RWPE2 (cell line): ENCODE measurements at regions not wholly inside any gene's neighbourhood (a gene's known extent, or its start where the extent isn't known, plus 50 kb on each side); places are given as distances from the start of the nearest gene placed in this dataset.
"Not testable (repeated sequence)": the region's sequence is repeated elsewhere in the genome, so short reads cannot be mapped to it uniquely, and the experiment has no call there.

Source experiments
- ATAC-seq: fragments of 200-7000 bp; cut with Tn5 transposase; 3 replicates; pipeline ENCODE4 v1.9.1; 2021; ENCODE audit warnings: low read depth
- DNase-seq: peaks from one replicate; pipeline ENCODE4 v3.0.0-alpha.2; 2020; ENCODE audit warnings: low spot score
- H3K27ac ChIP-seq: fragments of 450-650 bp; 2 replicates; pipeline ENCODE4 v1.5.1; 2017; ENCODE audit warnings: mild to moderate bottlenecking; ENCODE audit not compliant: poor library complexity, severe bottlenecking
- H3K27me3 ChIP-seq: fragments of 250-450 bp; sonication (Bioruptor Pico); 2 replicates; pipeline ENCODE4 v1.5.1; 2021; ENCODE audit warnings: mild to moderate bottlenecking, moderate library complexity; ENCODE audit not compliant: insufficient read depth, poor library complexity, severe bottlenecking
- H3K36me3 ChIP-seq: fragments of 250-450 bp; sonication (Bioruptor Pico); 2 replicates; pipeline ENCODE4 v1.5.1; 2020; ENCODE audit warnings: low read depth, mild to moderate bottlenecking, moderate library complexity
- H3K4me1 ChIP-seq: fragments of 250-450 bp; sonication (Bioruptor Pico); 2 replicates; pipeline ENCODE4 v1.5.1; 2021; ENCODE audit warnings: mild to moderate bottlenecking, moderate library complexity; ENCODE audit not compliant: insufficient read depth, poor library complexity, severe bottlenecking
- H3K4me3 ChIP-seq: fragments of 250-450 bp; sonication (Bioruptor Pico); 2 replicates; pipeline ENCODE4 v1.5.1; 2021; ENCODE audit warnings: mild to moderate bottlenecking, moderate library complexity; ENCODE audit not compliant: severe bottlenecking
- H3K9me3 ChIP-seq: fragments of 250-450 bp; sonication (Bioruptor Pico); 2 replicates; pipeline ENCODE4 v1.5.1; 2021; ENCODE audit warnings: mild to moderate bottlenecking, moderate library complexity; ENCODE audit not compliant: severe bottlenecking

GRCh38 chr1:206335875-206336846, 132.8 kb downstream of the SRGAP2 start:
- not testable (repeated sequence) for H3K27me3 ChIP-seq, H3K4me1 ChIP-seq, H3K27ac ChIP-seq, H3K9me3 ChIP-seq, ATAC-seq, DNase-seq, H3K4me3 ChIP-seq, H3K36me3 ChIP-seq

DNA sequence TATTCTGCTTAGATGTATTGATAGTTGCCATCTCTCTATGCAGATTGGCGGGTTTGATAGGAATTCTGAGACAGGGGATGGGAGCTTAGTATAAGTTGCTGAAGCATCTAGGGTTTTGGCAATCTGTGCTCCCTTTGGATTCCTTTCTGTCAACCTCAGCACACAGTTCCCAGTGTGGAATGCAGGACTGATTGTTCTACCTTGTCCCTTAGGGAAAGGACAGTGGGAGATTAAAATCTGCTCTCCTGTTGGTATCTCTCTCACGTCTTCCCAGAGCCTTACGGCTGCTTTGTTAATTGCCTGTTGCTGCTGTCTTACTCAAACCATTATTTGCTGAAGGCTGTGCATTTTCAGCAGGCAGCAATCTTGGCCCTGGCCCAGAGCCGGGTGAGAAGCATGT, 133.3 kb upstream of the IKBKE start:
- DNase-seq, H3K9me3 ChIP-seq, H3K4me3 ChIP-seq, H3K27ac ChIP-seq, H3K36me3 ChIP-seq, H3K27me3 ChIP-seq, H3K4me1 ChIP-seq: not testable (repeated sequence)
- ATAC-seq, result peak; percentile 19; the same call in 2 of the 3 replicates

- not testable (repeated sequence) for H3K27ac ChIP-seq, H3K27me3 ChIP-seq, ATAC-seq, H3K4me3 ChIP-seq, H3K4me1 ChIP-seq, H3K9me3 ChIP-seq, DNase-seq, H3K36me3 ChIP-seq
Measured at GRCh38 chr1:206350493-206351275, 119.6 kb upstream of the IKBKE start.

DNA sequence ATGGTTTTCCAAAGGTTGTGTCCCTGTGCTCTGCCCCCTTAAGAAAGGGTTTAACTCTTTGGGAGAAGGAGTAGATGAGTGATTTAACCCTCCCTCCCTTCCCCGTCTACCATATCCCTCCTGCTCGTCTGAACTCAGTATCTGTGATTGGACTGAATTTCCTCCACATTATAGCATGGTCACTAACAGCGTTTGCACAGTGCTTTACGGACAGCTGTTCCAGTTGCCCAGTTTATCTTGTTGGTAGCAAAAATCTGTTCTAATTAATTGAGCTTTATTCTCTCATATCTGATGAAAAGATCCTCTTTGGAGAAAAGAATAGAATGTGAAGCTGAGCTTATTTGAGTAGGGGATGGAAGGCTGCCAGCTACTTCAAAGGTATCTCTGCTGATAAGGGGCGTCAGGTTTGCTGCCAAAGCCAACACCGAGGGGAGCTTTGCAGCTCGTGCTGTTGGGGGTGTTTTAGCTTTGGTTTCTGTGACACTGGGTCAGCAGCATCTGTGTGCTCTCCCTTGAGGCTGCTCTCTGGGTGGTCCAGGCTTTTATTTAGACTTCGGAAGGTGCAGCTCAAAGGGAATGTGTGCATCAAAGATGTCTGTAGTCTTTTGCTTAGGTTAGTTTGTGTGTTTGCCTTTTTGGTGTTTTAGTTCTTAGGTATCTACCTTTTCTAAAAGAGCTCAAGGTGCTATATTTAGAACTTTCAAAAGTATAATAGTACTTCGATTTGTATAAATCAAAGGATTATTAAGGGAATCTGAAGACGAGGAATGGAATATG, 118.8 kb upstream of the IKBKE start:
- not testable (repeated sequence) for H3K9me3 ChIP-seq, H3K27me3 ChIP-seq, DNase-seq, H3K36me3 ChIP-seq, H3K4me1 ChIP-seq, H3K27ac ChIP-seq, H3K4me3 ChIP-seq, ATAC-seq

DNA sequence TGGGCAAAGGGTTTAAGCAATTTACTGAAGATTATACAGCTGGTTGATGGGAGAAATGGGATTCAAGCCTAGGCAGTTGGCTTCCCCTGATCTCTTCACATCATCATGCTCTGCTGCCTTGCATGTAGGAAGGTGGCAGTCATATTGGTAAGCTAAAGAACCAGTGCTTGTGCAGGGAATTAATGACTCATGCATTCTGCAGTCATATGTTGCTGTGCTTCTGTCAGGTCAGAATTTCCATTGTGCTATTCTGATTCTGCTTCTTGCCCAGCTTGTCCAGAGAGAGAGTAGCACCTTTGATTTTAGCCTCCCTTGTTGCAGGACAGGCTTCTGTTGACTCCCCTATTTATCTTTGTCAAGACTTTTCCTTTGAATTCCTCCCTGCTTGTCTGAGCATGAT, 114.0 kb upstream of the IKBKE start:
- not testable (repeated sequence) for DNase-seq, H3K4me3 ChIP-seq, H3K27ac ChIP-seq, H3K36me3 ChIP-seq, H3K4me1 ChIP-seq, H3K27me3 ChIP-seq, H3K9me3 ChIP-seq
- peak; percentile 75 for ATAC-seq

DNA sequence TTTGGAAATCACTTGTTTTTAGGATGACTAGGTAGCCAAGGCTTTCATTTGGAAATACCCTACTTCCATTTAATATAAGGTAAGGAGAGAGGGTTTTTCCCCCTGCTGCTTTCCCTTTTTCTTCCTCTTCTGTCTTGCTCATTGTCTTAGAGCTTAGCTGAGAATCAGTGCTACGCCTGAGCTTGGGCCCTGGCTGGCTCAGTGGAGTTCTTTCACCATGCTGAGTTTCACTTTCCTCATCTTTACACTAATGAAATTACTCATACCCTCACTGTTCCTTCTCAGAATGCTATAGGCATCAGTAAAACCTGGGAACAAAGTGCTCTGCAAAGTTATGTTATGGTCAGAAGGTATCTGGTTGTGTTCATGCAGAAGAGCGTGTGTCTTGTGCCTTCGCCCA, 112.3 kb upstream of the IKBKE start:
- H3K27ac ChIP-seq, result peak overlapping the region; percentile 23
- H3K36me3 ChIP-seq, H3K9me3 ChIP-seq, DNase-seq, H3K4me3 ChIP-seq, H3K4me1 ChIP-seq, H3K27me3 ChIP-seq: not testable (repeated sequence)
- peak; percentile 34 for ATAC-seq

- not testable (repeated sequence) for H3K36me3 ChIP-seq, H3K27me3 ChIP-seq, H3K4me1 ChIP-seq, H3K9me3 ChIP-seq, H3K4me3 ChIP-seq, DNase-seq
- peak overlapping the region; percentile 51 for H3K27ac ChIP-seq
- ATAC-seq, result peak; percentile 37
Measured at GRCh38 chr1:206358771-206359170, 111.5 kb upstream of the IKBKE start.

- H3K27me3 ChIP-seq, H3K4me3 ChIP-seq, H3K9me3 ChIP-seq, H3K4me1 ChIP-seq, DNase-seq, H3K36me3 ChIP-seq, ATAC-seq: not testable (repeated sequence)
- H3K27ac ChIP-seq, result peak overlapping the region; percentile 51
Measured at GRCh38 chr1:206359377-206359776, 110.9 kb upstream of the IKBKE start.

DNA sequence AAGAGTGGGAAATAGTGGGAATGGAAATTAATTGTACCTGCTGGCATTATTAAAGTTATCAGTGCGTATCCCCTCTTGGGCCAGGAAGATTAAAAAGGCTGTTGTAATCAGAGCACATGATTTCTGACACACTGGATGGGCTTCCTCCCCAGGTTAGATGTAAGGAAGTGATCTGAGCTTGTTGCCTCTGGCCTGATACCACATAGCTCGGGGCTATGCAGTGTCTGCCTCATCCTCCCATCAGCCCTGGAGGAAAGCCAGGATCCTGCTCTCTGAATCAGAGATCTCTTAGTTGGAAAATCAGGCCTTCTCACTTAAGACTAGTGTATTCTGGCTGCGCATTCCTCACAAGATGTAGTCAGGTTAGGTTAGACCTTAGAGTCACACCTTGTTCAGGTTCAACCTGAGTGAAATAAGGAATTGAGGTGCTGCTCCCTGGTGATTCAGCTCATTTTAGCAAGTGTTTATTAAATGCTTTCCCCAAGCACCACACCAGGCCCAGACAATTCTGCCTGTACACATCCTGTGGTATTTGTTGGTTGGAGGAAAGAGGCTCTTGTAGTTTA, 108.2 kb upstream of the IKBKE start:
- H3K4me3 ChIP-seq, H3K9me3 ChIP-seq, H3K27ac ChIP-seq, H3K27me3 ChIP-seq, DNase-seq, H3K4me1 ChIP-seq, H3K36me3 ChIP-seq: not testable (repeated sequence)
- peak; percentile 91 for ATAC-seq

GRCh38 chr1:206362994-206363393, 107.3 kb upstream of the IKBKE start:
- not testable (repeated sequence) for H3K4me1 ChIP-seq, ATAC-seq, H3K27me3 ChIP-seq, DNase-seq, H3K4me3 ChIP-seq, H3K9me3 ChIP-seq, H3K36me3 ChIP-seq, H3K27ac ChIP-seq
